Stimulated activated CD4-positive, alpha-beta T cell treated with anti-CD3 and anti-CD28 coated beads, Interleukin-2, amount 100 ng/mL, for 4 hours (primary cell): ENCODE measurements at regions not wholly inside any gene's neighbourhood (a gene's known extent, or its start where the extent isn't known, plus 50 kb on each side); places are given as distances from the start of the nearest gene placed in this dataset.

Experiments
- DNase-seq: peaks from one replicate; pipeline ENCODE4 v3.0.0-alpha.2; 2020; ENCODE audit warnings: low read depth

- no peak for DNase-seq
Observed at GRCh38 chr19:31402529-31403316, 53.5 kb upstream of the TSHZ3 start.

- no peak for DNase-seq
Observed at GRCh38 chr19:31406106-31406505, 56.9 kb upstream of the TSHZ3 start.

- no peak for DNase-seq
Observed at GRCh38 chr19:31408460-31409124, 59.4 kb upstream of the TSHZ3 start.

- DNase-seq = no peak
Observed at GRCh38 chr19:31413353-31413752, 64.1 kb upstream of the TSHZ3 start.

- DNase-seq = no peak
Observed at GRCh38 chr19:31415322-31415721, 66.1 kb upstream of the TSHZ3 start.

- DNase-seq = no peak
Observed at GRCh38 chr19:31416548-31416947, 67.3 kb upstream of the TSHZ3 start.

- no peak for DNase-seq
Observed at GRCh38 chr19:31418055-31418454, 68.8 kb upstream of the TSHZ3 start.

GRCh38 chr19:31418692-31419430, 69.6 kb upstream of the TSHZ3 start:
- DNase-seq = no peak

- DNase-seq = no peak
Observed at GRCh38 chr19:31419871-31420445, 70.7 kb upstream of the TSHZ3 start.

GRCh38 chr19:31421082-31421481, 71.8 kb upstream of the TSHZ3 start:
- no peak for DNase-seq

GRCh38 chr19:31421856-31422255, 72.6 kb upstream of the TSHZ3 start:
- no peak for DNase-seq

- no peak for DNase-seq
Observed at GRCh38 chr19:31423896-31424295, 74.7 kb upstream of the TSHZ3 start.

GRCh38 chr19:31424861-31425620, 75.8 kb upstream of the TSHZ3 start:
- no peak for DNase-seq

GRCh38 chr19:31427857-31428256, 78.6 kb upstream of the TSHZ3 start:
- no peak for DNase-seq

- no peak for DNase-seq
Observed at GRCh38 chr19:31430381-31430780, 81.1 kb upstream of the TSHZ3 start.

GRCh38 chr19:31432201-31432810, 83.1 kb upstream of the TSHZ3 start:
- no peak for DNase-seq

- DNase-seq = no peak
Observed at GRCh38 chr19:31436121-31436776, 87.0 kb upstream of the TSHZ3 start.

GRCh38 chr19:31438401-31439269, 89.4 kb upstream of the TSHZ3 start:
- DNase-seq = no peak

GRCh38 chr19:31439270-31439573, 90.0 kb upstream of the TSHZ3 start:
- DNase-seq = no peak

- DNase-seq = no peak
Observed at GRCh38 chr19:31444931-31445330, 95.7 kb upstream of the TSHZ3 start.
